ENCODE measurements at regions not wholly inside any gene's neighbourhood (a gene's known extent, or its start where the extent isn't known, plus 50 kb on each side); places are given as distances from the start of the nearest gene placed in this dataset.

DNA sequence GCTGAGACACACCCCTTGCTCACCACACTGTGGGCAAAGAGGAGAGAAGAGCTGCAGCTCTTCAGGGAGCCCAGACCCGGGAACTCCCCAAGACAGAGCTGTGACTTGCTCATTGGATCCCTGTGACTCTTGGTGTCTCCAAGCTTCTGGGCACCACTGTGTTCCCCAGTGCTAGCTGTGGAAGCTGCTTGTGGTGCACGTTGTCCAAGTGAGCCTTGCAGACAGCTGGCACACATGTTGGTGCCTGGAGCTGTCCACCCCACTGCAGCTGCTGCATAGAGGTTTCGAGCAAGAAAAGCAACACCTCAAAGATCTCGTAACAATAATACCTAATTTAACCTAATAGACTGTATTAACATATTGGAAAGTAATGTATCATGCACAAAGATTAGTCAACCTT lies 1089.3 kb downstream of the PCDH18 start:
- Histone ChIP-seq H3K14ac (replicated peaks; ENCODE audit: low read depth, low read length) (no peak overlapping the region), H2AFZ (replicated peaks; ENCODE audit: low read length, poor library complexity) (no peak overlapping the region), H3K4me2 (ENCODE audit: low read depth, low read length) (no peak overlapping the region), H2BK5ac (ENCODE audit: low read depth, low read length, poor library complexity, severe bottlenecking) (no peak overlapping the region), H4K20me1 (ENCODE audit: insufficient read depth, low read length) (no peaks in the 10 kb centered on the region), H3K9ac (ENCODE audit: low read depth, low read length) (no peak overlapping the region), H3K4ac (ENCODE audit: low read depth, low read length) (no peak overlapping the region), H3K56ac (ENCODE audit: extremely low read depth, insufficient read depth, low read length) (no peak overlapping the region), H3K23ac (ENCODE audit: low read depth, low read length) (no peak overlapping the region), H3K4me3 (ENCODE audit: insufficient read depth, low read depth, low read length) (no peak overlapping the region), H2AK5ac (ENCODE audit: low read depth, low read length) (no peak overlapping the region), H2BK120ac (ENCODE audit: low read depth, low read length) (no peak overlapping the region), H3K79me1 (ENCODE audit: low read depth in 1 of 2, low read length in 2 of 2) (no peaks in the 10 kb centered on the region), H4K8ac (ENCODE audit: low read depth in 2 of 2, low read length in 2 of 2) (no peak overlapping the region), H3K9me1 (ENCODE audit: insufficient read depth, low read length) (no peaks in the 10 kb centered on the region), H3K9me3 (ENCODE audit: control insufficient read depth, insufficient read depth, low read length) (0 out of 2 replicates have a peak, but pooled peaks cover 2% of the 10 kb centered on the region), H3K4me1 (ENCODE audit: control insufficient read depth, insufficient read depth, low read length) (no peaks in the 10 kb centered on the region), H3K27me3 (ENCODE audit: control insufficient read depth, insufficient read depth, low read length) (no peaks in the 10 kb centered on the region), H3K36me3 (ENCODE audit: control insufficient read depth, insufficient read depth, low read length) (no peaks in the 10 kb centered on the region), H4K5ac (ENCODE audit: low read depth, low read length) (no peak overlapping the region), H2BK20ac (ENCODE audit: low read depth, low read length) (no peak overlapping the region), H4K91ac (ENCODE audit: insufficient read depth, low read depth, low read length) (no peak overlapping the region), H2BK15ac (ENCODE audit: low read depth, low read length) (no peak overlapping the region), H3K27ac (ENCODE audit: insufficient read depth, low read length) (no peak overlapping the region), H3K18ac (ENCODE audit: low read depth, low read length) (no peak overlapping the region), H2AK9ac (replicated peaks; ENCODE audit: low read depth, low read length, poor library complexity) (no peak overlapping the region)
- intact Hi-C loops (cut with micrococcal nuclease), result no loop called here
- 50% methylated on average over 1 of the region's 4 CpGs; no CpG with 5 or more reads in 1 of the 2 experiments for WGBS, 2 experiments (ENCODE audit: extremely low coverage in 2 of 2, insufficient read length in 1 of 2)
- POLR2A ChIA-PET (ENCODE audit: unreplicated experiment), result no interaction called here
- dilution Hi-C loops (cut with HindIII; ENCODE audit: low sequenced_read_pairs, unreplicated experiment), result no loop called here
- no peak for DNase-seq
- no peak for ATAC-seq (ENCODE audit: low read depth)
- BruUV-seq (replicated peaks), result no TSS peak
- CTCF ChIA-PET, result no interaction called here
- no peak for TF ChIP-seq RAD21 (IDR thresholded peaks at IDR 0.05; ENCODE audit: low read length)
- TF ChIP-seq, protein P1, sequence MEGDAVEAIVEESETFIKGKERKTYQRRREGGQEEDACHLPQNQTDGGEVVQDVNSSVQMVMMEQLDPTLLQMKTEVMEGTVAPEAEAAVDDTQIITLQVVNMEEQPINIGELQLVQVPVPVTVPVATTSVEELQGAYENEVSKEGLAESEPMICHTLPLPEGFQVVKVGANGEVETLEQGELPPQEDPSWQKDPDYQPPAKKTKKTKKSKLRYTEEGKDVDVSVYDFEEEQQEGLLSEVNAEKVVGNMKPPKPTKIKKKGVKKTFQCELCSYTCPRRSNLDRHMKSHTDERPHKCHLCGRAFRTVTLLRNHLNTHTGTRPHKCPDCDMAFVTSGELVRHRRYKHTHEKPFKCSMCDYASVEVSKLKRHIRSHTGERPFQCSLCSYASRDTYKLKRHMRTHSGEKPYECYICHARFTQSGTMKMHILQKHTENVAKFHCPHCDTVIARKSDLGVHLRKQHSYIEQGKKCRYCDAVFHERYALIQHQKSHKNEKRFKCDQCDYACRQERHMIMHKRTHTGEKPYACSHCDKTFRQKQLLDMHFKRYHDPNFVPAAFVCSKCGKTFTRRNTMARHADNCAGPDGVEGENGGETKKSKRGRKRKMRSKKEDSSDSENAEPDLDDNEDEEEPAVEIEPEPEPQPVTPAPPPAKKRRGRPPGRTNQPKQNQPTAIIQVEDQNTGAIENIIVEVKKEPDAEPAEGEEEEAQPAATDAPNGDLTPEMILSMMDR (conservative IDR thresholded peaks at IDR 0.05; ENCODE audit: low read depth, low read length), result no peak
- TF ChIP-seq MXI1 (IDR thresholded peaks at IDR 0.05; ENCODE audit: borderline replicate concordance, low read depth, low read length), result no peak
- TF ChIP-seq NFE2L2 (IDR thresholded peaks at IDR 0.05; ENCODE audit: low read depth, low read length), result no peak
- in situ Hi-C loops (cut with MboI; ENCODE audit: low sequenced_read_pairs), result no loop called here

Data from IMR-90 (cell line).